A204.1 (cell line): ENCODE measurements at regions not wholly inside any gene's neighbourhood (a gene's known extent, or its start where the extent isn't known, plus 50 kb on each side); places are given as distances from the start of the nearest gene placed in this dataset.
"Not testable (repeated sequence)": the region's sequence is repeated elsewhere in the genome, so short reads cannot be mapped to it uniquely, and the experiment has no call there.

ENCODE experiments used
- FAIRE-seq: peaks from 2 replicates; lab custom pipeline; 2012; peaks lifted over from hg19 to GRCh38; lab: Jason Lieb, UNC

DNA sequence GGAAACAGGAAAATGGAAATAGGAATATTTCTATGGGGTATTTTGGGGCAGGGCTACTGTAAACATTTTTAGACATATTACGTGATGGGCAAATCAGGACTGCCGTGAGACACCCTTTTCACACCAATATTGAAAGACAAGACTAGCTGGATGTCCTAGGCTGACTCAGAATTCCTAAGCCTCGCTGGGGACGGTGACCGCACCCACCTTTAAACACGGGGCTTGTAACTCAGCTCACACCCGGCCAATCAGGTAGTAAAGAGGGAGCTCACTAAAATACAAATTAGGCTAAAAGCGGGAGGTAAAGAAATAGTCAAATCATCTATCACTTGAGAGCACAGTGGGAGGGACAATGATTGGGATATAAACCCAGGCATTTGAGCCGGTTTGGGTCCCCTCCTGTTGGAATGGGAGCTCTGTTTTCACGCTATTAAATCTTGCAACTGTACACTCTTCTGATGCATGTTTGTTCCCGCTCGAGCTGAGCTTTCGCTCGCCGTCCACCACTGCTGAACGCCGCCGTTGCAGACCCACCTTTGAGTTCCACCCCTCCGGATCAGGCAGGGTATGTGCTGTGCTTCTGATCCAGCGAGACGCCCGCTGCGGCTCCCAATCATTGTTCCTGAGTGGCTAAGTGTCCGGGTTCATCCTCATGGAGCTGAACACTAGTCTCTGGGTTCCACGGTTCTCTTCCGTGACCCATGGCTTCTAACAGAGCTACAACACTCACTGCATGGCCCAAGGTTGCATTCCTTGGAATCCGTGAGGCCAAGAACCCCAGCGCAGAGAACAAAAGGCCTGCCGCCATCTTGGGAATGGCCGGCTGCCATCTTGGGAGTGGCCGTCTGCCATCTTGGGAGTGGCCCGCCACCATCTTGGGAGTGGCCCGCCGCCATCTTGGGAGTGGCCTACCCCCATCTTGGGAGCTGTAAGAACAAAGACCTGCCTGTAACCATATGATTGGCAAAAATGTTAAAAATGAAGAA lies 152.6 kb downstream of the CRLF2 start:
- FAIRE-seq = no peak

DNA sequence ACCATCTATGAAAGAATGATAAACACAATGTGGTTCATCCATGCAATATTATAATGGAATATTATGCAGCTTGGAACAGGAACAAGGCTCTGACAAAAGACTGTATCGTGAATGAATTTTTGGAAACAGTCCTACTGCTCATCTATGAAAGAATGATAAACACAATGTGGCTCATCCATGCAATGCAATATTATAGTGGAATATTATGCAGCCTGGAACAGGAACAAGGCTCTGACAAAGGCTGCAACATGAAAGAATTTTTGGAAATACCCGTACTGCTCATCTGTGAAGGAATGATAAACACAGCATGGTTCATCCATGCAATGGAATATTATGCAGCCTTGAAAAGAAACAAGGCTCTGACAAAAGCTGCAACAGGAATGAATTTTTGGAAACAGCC lies 158.8 kb downstream of the CRLF2 start:
- FAIRE-seq = not testable (repeated sequence)

DNA sequence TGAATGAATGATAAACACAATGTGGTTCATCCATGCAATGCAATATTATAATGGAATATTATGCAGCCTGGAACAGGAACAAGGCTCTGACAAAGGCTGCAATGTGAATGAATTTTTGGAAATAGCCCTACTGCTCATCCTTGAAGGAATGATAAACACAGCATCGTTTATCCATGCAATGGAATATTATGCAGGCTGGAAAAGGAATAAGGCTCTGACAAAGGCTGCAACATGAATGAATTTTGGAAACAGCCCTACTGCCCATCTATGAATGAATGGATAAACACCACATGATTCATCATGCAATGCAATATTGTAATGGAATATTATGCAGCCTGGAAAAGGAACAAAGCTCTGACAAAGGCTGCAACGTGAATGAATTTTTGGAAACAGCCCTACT lies 159.4 kb downstream of the CRLF2 start:
- FAIRE-seq = no peak

DNA sequence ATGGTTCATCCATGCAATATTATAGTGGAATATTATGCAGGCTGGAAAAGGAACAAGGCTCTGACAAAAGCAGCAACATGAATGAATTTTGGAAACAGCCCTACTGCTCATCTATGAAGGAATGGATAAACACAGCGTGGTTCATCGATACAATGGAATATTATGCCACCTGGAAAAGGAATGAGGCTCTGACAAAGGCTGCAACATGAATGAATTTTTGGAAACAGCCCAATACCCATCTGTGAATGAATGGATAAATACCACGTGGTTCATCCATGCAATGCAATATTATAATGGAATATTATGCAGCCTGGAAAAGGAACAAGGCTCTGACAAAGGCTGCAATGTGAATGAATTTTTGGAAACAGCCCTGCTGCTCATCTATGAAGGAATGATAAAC lies 160.4 kb downstream of the CRLF2 start:
- FAIRE-seq = no peak

DNA sequence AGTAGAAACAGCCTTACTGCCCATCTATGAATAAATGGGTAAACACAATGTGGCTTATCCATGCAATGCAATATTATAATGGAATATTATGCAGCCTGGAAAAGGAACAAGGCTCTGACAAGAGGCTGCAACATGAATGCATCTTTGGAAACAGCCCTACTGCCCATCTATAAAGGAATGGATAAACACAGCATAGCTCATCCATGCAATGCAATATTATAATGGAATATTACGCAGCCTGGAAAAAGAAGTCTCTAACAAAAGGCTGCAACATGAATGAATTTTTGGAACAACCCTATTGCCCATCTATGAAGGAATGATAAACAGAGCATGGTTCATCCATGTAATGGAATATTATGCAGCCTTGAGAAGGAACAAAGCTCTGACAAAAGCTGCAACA lies 161.0 kb downstream of the CRLF2 start:
- no peak for FAIRE-seq

DNA sequence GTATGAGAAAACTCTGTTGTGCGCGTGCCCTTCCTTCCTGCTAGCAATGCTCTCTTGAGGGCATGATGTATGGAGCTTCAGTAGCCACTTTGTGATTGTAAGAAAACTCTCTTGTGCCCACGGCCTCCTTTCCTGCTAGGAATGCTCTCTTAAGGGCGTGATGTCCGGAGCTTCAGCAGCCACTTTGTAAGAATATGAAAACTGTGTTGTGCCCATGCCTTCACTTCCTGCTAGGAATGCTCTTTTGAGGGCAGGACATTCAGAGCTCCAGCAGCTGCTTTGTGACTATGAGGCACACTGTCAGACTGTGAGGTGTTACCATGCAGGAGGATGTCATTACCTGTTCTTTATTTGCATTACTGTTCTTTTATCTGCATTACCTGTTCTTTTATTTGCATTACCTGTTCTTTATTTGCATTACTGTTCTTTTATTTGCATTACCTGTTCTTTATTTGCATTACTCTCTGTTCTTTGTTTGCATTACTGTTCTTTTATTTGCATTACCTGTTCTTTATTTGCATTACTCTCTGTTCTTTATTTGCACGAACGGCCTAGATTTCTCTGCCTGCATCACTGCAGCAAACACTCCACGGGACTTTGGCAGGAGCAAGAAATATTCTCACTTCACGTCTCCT lies 166.7 kb downstream of the CRLF2 start:
- no peak for FAIRE-seq

DNA sequence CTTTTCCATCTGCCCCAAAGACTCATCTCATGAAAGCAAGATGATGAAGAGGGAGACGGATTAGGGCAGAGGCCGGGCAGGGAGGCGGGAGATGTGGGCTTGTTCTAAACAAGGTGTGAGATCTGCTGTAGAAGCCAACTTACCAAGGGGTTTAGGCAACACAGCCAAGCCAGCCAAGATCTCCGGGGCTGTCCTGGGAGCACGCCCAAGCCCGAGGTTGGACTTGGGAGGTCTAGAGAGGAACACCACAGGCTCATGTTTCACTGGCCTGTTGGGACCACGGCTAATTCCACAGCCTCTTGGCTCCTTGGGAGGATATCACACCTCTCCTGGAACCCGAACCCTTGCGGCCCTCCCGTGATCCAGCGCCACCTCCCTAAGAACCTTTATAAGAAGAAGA lies 171.4 kb downstream of the CRLF2 start:
- no peak for FAIRE-seq

DNA sequence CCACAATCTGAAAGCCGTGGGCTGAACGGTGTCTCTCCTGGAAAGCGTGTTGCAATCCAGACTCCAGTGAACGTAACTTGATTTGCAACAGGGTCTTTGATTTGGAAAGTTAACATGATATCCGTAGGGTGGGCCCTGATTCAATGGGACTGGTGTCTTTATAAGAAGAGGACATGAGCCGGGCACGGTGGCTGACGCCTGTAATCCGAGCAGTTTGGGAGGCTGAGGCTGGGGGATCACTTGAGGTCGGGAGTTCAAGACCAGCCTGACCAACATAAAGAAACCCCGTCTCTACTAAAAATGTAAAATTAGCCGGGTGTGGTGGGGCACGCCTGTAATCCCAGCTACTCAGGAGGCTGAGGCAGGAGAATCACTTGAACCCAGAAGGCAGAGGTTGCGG lies 176.5 kb downstream of the CRLF2 start:
- FAIRE-seq = not testable (repeated sequence)

DNA sequence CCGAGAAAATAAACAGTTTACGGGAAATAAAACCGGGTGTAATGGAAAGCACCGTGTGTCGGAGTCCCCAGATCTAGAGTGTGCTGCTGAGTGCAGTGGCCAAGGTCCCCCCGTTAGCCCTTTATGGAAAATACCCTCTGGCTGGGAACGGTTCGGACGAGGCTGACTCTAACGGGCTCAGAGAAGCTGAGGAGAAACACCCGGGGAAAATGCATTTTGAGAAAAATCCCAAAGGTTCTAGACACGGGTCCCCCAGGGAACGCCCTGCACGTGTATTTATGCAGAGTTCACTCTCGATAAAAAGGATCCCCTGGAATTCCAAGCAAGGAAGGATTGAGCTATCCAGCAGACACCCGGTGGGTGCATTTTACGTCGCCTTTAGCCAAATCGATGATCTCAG lies 177.2 kb downstream of the CRLF2 start:
- no peak for FAIRE-seq

DNA sequence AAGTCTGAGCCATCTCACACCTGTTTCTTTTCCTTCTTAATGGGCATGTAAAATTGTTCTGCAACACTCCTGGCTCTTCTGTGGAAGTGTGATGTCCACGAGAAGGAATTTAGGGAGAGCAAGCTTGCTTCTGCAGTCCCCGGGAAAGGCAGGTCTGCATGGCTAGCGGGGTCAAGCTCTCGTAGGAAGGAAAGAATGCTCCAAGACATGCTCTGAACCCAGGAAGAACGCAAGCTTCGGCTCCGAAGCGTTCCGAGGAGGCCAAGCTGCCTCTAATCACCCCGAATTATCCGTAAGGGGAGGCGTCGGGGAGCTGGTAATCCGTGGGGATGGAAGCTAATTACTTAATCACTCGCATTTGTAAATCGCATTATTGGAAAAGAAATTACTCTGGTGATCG lies 177.7 kb downstream of the CRLF2 start:
- FAIRE-seq = no peak

DNA sequence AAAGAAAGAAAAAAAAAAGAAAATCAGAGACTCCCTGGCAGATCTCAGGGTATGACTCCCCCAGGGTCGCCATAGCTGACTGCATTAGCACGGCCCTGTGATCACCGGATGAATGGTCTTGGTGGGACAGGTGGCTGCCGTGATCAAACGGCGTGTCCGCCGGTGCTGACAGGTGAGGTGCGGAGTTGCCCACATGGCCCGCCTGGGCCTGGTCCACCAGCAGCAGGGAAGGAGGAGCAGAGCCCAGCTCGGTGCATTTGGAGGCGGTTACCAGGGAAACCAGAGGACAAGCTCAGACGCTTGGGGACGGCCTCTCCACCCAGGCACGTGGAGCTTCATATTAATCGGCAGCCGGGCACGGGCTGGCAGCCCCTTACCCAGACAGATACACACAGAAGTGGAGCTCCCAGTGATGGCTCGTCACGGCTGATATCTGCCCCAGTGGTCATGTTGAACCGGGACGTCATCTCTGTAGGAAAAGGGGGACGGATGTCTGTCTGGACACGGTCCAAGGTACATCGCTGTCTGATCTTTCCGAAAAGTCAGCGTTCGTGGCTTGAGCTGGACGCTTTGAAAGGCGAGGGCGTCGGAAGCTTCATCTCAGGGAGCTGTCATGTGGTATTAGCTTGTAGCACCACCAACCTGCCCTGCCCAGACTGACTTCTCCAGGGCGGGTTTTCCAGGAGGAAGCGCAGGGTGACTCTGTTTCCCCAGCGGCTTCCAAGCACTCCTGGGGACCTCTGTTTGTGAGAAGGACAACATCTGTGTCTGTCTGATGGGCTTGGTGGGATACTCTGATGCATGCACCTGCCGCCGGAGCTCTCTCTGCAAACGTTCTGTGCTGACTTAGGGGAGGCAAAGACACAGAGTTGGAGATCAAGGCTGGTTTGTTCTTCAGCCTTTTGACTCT lies 180.7 kb downstream of the CRLF2 start:
- no peak for FAIRE-seq

DNA sequence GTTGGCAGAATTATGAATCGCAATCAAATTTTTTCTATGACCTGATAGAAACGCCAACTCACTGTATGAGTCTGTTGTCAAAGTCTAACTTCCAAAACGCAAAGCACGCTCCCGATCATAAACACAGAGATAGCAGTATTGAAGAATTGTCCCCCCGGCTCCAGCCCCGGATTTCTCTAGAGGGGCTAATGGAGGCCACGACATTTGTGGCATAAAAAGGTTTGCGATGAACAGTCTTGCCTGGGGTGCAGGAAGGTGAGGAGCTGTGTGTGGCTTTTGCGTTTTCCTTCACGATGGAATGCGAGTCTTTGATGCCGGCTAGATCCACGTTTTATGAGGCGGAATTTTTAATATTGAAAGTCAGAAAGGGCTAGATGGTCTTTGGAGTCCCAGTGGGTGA lies 183.0 kb downstream of the CRLF2 start:
- FAIRE-seq = no peak

DNA sequence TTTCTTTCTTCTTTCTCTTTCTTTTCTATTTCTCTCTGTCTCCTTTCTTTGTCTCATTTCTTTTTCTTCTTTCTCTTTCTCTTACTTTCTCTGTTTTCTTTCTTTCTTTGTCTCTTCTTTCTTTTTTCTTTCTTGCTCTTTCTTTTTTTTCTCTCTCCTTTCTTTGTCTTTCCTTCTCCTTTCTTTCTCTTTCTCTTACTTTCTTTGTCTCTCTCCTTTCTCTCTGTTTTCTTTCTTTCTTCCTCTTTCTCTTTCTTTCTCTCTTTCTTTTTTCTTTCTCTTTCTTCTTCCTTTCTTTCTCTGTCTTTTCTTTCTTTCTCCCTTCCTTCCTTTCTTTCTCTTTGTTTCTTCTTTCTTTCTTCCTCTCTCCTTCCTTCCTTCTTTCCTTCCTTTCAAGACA lies 184.8 kb downstream of the CRLF2 start:
- FAIRE-seq = no peak

DNA sequence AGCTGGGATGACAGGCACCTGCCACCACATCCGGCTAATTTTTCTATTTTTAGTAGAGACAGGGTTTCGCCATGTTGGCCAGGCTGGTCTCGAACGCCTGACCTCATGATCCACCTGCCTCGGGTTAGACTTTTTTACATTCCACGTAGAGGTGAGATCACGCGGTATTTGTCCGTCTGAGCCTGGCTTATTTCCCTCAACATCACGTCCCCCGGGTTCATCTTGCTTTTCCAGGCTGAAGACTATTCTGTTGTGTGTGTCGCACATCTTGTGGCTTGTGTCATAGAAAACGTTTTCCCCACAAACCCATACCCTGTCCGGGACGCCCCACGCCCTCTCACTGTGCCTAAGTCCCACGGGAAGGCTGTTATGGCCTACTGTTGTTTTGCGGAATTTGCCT lies 185.3 kb downstream of the CRLF2 start:
- FAIRE-seq = no peak

DNA sequence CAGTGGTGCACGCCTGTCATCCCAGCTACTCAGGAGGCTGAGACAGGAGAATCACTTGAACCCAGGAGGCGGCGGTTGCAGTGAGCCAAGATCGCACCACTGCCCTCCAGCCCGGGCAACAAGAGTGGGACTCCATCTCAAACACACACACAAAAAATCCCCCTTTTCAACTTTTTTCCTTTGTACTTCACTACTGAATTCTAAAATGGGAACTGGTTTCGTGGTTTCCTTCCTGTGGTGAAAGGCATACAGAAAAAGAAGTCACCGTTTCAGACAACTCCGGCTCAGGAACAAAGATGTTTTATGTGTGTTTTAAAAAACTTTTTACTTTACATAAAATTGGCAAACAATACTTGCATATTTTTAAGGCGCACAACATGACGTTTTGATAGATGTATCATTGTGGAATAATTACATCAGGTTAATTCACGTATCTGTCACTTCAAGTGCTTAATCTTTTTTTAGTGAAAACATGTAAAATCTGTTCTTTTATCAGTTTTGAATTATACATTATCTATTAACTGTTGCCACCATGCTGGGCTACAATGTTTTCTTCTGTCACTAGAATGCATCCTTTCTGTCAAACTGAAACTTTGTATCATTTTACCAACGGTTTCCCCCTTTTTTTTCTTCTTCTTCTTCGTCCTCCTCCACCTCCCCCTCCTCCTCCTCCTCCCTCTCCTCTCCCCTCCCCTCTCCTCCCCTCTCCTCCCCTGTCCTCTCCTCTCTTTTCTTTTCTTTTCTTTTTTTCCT lies 186.0 kb downstream of the CRLF2 start:
- no peak for FAIRE-seq

DNA sequence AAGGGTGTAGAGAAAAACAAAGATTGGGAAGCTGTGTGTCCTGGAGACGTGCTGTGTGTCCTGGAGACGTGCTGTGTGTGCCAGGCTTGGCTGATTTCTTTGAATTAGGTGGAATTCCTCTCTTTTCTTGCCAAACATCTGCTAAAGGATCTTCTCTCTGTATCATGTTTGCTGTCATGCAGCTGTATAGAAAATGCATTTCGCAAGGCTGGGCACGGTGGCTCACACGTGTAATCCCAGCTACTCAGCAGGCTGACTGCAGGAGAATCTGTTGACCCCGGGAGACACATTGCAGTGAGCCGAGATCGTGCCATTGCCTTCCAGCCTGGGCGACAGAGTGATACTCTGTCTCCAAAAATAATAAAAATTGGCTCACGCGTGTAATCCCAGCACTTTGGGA lies 187.0 kb downstream of the CRLF2 start:
- FAIRE-seq = no peak

DNA sequence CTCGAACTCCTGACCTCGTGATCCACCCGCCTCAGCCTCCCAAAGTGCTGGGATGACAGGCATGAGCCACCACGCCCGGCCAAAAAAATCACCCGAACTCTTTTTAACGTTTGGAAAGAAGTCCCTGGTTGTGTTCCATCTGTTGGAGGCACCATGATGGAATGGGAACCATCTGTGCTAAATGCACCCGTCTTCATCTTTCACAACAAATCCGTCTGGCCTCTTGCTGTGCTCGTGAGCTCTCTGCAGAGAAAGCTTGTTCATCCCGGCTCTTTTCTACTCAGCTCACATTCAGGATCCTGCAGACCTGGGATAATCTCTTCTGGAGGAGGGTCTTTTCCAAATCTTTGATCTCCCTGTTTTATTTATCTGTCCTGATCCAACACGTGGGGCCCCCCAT lies 188.8 kb downstream of the CRLF2 start:
- no peak for FAIRE-seq

DNA sequence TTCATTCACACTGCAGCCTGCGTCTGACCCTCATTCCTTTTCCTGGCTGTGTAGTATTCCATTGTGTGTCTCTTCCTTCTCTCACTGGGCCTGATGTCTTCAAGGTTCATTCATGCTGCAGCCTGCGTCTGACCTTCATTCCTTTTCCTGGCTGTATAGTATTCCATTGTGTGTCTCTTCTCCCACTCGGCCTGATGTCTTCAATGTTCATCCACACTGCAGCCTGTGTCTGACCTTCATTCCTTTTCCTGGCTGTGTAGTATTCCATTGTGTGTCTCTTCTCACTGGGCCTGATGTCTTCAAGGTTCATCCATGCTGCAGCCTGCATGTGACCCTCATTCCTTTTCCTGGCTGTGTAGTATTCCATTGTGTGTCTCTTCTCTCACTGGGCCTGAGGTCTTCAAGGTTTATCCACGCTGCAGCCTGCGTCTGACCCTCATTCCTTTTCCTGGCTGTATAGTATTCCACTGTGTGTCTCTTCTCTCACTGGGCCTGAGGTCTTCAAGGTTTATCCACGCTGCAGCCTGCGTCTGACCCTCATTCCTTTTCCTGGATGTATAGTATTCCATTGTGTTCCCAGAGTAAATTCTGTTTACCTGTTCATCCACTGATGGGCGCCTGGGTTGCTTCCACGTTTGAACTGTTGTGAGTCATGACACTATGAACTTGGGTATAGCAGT lies 191.0 kb downstream of the CRLF2 start:
- not testable (repeated sequence) for FAIRE-seq

DNA sequence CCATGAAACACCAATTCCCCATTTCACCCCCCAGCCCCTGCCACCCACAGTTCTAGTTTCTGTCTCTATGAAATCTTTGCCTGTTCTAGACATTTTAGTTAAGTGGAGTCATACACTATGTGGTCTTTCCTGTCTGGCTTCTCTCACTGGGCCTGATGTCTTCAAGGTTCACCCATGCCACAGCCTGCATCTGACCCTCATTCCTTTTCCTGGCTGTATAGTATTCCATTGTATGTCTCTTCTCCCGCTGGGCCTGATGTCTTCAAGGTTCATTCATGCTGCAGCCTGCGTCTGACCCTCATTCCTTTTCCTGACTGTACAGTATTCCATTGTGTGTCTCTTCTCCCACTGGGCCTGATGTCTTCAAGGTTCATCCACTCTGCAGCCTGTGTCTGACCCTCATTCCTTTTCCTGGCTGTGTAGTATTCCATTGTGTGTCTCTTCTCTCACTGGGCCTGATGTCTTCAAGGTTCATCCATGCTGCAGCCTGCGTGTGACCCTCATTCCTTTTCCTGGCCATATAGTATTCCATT lies 191.7 kb downstream of the CRLF2 start:
- FAIRE-seq = no peak

DNA sequence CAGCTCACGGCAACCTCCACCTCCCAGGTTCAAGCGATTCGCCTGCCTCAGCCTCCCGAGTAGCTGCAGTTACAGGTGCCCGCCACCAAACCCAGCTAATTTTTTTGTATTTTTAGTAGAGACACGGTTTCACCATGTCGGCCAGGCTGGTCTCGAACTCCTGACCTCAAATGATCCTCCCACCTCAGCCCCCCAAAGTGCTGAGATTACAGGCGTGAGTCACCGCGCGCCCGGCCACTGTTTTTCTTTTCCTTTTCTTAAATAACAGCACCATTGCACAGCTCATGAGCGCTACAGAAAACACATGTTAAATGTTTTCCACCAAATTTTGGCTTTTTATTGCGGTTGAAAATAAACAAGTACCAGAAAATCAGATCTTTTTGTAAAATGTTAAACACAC lies 195.5 kb downstream of the CRLF2 start:
- not testable (repeated sequence) for FAIRE-seq

DNA sequence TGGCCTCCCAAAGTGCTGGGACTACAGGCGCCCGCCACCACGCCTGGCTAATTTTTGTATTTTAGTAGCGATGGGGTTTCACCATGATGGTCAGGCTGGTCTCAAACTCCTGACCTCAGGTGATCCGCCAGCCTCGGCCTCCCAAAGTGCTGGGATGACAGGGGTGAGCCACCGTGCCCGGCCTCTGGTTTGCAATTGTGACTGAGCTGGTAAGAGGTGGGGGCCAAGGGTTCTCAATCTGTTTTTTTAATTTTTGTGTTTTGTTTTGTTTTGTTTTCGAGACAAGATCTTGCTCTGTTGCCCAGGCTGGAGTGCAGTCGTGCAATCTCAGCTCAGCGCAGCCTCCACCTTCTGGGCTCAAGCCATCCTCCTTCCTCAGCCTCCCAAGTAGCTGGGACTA lies 196.2 kb downstream of the CRLF2 start:
- not testable (repeated sequence) for FAIRE-seq
